HFFc6 (cell line): ENCODE measurements at regions not wholly inside any gene's neighbourhood (a gene's known extent, or its start where the extent isn't known, plus 50 kb on each side); places are given as distances from the start of the nearest gene placed in this dataset.

Source experiments
- DNase-seq: peaks from one replicate; pipeline ENCODE4 v3.0.0-alpha.2; 2018
- H3K27ac Mint-ChIP-seq: 2 replicates; pipeline ENCODE4 v1.8.0; 2020; ENCODE audit warnings: mild to moderate bottlenecking, mixed read lengths
- H3K27me3 Mint-ChIP-seq: 2 replicates; pipeline ENCODE4 v1.8.0; 2021; ENCODE audit warnings: mild to moderate bottlenecking, moderate library complexity, mixed read lengths; ENCODE audit not compliant: insufficient read depth
- H3K36me3 Mint-ChIP-seq: 2 replicates; pipeline ENCODE4 v1.8.0; 2021; ENCODE audit warnings: low read depth, mixed read lengths
- H3K4me1 Mint-ChIP-seq: 2 replicates; pipeline ENCODE4 v1.8.0; 2020; ENCODE audit warnings: low read depth, mixed read lengths
- H3K4me3 Mint-ChIP-seq: 2 replicates; pipeline ENCODE4 v1.8.0; 2020; ENCODE audit warnings: mild to moderate bottlenecking, moderate library complexity, mixed read lengths
- H3K9me3 Mint-ChIP-seq: 2 replicates; pipeline ENCODE4 v1.8.0; 2020; ENCODE audit warnings: mild to moderate bottlenecking, mixed read lengths
- TF ChIP-seq, protein P1 (sequence below): fragments of 200-600 bp; sonication (generic); IDR thresholded peaks from 2 replicates; pipeline ENCODE4 v1.5.0; 2021; ENCODE audit warnings: antibody characterized with exemption, mild to moderate bottlenecking

DNA sequence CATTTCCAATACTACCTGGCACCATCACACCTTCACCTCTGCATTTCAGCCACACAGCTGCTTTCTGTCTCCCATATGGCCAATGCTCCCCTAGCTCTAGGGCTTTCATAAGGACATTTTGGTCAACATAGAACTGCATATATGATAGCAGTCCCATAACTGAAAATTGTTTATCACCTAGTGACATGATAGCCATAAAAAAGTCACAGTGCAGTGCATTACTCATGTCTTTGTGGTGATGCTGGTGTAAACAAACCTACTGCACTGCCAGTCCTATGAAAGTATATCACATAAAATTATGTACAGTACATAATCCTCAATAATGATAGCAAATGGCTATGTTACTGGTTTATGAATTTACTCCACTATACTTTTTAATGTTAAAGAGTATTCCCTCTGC, 221.0 kb downstream of the NAF1 start:
- Mint-ChIP-seq H3K27ac (no peak overlapping the region), H3K36me3 (no peaks in the 10 kb centered on the region), H3K9me3 (peaks cover 33% of the 10 kb centered on the region), H3K4me1 (no peaks in the 10 kb centered on the region), H3K4me3 (no peak overlapping the region), H3K27me3 (no peaks in the 10 kb centered on the region)
- TF ChIP-seq, protein P1, sequence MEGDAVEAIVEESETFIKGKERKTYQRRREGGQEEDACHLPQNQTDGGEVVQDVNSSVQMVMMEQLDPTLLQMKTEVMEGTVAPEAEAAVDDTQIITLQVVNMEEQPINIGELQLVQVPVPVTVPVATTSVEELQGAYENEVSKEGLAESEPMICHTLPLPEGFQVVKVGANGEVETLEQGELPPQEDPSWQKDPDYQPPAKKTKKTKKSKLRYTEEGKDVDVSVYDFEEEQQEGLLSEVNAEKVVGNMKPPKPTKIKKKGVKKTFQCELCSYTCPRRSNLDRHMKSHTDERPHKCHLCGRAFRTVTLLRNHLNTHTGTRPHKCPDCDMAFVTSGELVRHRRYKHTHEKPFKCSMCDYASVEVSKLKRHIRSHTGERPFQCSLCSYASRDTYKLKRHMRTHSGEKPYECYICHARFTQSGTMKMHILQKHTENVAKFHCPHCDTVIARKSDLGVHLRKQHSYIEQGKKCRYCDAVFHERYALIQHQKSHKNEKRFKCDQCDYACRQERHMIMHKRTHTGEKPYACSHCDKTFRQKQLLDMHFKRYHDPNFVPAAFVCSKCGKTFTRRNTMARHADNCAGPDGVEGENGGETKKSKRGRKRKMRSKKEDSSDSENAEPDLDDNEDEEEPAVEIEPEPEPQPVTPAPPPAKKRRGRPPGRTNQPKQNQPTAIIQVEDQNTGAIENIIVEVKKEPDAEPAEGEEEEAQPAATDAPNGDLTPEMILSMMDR = no peak
- no peak for DNase-seq

DNA sequence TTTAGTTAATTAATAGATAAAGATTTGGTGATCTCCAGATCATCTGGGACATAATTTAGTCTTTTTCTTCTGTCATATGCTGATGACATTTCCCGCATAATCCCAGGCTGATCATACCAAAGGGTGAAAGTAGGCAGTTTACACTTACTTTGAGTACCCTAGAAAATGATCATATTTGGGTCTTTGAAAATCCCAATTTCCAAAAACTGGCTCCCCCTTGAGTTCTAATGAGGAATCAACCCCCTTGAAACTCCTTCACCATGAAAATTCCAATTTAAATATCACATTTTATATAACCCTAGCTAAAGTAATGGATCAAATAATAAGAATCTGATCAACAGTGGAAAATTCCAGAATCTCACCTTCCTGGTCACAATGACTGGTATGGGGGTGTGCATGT, 223.4 kb downstream of the NAF1 start:
- DNase-seq = no peak
- H3K36me3 Mint-ChIP-seq = no peaks in the 10 kb centered on the region
- H3K9me3 Mint-ChIP-seq = peaks cover 37% of the 10 kb centered on the region
- no peaks in the 10 kb centered on the region for H3K4me1 Mint-ChIP-seq
- no peaks in the 10 kb centered on the region for H3K27me3 Mint-ChIP-seq
- H3K27ac Mint-ChIP-seq = no peak overlapping the region
- no peak overlapping the region for H3K4me3 Mint-ChIP-seq
- TF ChIP-seq, protein P1 = no peak

DNA sequence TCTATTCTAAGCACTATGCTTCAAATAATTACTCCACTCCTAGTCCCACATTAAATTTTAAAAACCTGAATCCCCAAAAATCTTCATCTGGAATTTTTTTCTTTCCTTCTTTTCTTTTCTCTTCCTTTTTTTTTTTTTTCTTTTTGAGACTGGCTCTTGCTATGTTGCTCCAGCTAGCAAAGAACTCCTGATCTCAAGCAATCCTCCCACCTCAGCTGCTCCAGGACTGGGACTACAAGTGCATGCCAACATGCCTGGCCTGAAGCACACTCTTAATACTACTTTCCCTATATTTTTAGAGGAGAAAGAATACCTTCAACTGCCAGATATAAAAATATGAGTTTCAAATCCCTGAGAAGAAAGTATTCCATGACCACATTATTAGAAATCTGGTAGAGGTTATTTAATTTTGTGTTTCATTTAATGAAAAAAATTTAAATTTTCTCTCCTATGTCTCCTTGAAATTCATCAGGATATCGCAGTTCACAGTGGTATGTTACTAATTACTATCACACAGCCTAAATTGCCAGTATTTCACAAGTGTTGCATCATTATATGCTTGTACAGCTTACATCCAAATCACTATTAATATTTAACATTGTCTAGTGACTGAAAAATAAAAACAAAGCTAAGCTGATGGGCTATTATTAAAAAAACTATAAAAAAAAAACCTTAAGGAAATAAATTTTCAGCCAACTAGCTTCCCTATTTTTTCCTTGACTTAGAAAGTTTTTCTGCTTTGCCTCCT, 227.8 kb downstream of the NAF1 start:
- Mint-ChIP-seq H3K4me1 (no peaks in the 10 kb centered on the region), H3K27ac (no peak overlapping the region), H3K27me3 (no peaks in the 10 kb centered on the region), H3K4me3 (no peak overlapping the region), H3K9me3 (peaks cover 11% of the 10 kb centered on the region), H3K36me3 (no peaks in the 10 kb centered on the region)
- no peak for DNase-seq
- TF ChIP-seq, protein P1 = no peak

DNA sequence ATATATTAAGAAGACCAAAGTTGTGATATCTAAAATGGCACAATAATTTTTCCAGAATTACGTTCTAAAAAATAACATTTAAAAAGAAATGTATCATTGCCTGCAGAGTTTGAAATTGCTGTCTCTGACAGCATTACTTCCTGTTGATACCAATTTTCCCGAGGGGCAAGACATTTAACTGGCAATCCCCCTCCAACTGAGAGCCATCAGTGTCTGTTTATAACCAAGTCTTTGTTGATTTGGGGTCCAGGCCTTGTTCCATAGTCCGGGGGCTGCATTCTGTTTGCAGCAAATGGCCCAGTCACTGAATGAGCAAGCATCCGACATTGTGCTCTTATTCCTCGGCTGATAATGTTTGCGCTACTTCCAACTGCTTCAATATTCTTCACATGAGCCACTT, 231.5 kb downstream of the NAF1 start:
- Mint-ChIP-seq H3K9me3 (peaks cover 26% of the 10 kb centered on the region), H3K27ac (no peak overlapping the region), H3K36me3 (no peaks in the 10 kb centered on the region), H3K4me3 (no peak overlapping the region), H3K27me3 (no peaks in the 10 kb centered on the region), H3K4me1 (no peaks in the 10 kb centered on the region)
- TF ChIP-seq, protein P1 = no peak
- no peak for DNase-seq

DNA sequence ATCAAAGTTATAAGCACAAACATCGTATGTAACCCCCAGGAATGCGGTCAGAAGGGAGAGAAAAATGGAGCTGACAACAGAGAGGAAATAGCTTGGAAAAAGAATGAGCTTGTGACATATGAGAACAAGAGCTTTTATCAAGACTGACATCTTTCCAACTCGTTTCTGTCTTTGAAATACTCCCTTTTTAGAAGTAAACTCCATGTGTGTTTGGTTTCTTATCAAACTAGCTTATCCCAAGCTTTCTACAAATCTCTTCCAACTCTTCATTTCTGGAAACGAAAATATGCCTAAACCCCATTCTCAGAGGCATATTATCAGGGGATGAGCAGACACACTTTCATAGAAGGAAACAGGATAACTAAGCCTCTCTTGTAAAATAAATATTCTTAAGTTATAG, 235.4 kb downstream of the NAF1 start:
- no peak overlapping the region for H3K27ac Mint-ChIP-seq
- no peak for DNase-seq
- TF ChIP-seq, protein P1 = no peak
- no peaks in the 10 kb centered on the region for H3K4me1 Mint-ChIP-seq
- H3K36me3 Mint-ChIP-seq = no peaks in the 10 kb centered on the region
- no peaks in the 10 kb centered on the region for H3K27me3 Mint-ChIP-seq
- peaks cover 27% of the 10 kb centered on the region for H3K9me3 Mint-ChIP-seq
- H3K4me3 Mint-ChIP-seq = no peak overlapping the region
